SK-N-SH treated with all-trans-retinoic acid at 6 μM for 48 hours (cell line): ENCODE measurements at regions not wholly inside any gene's neighbourhood (a gene's known extent, or its start where the extent isn't known, plus 50 kb on each side); places are given as distances from the start of the nearest gene placed in this dataset.

Experiments used
- ATAC-seq: fragments of 200-7000 bp; cut with Tn5 transposase; 3 replicates; pipeline ENCODE4 v1.9.1; 2020; ENCODE audit warnings: mild to moderate bottlenecking, moderate library complexity
- ARNTL ChIP-seq: fragments of 450-650 bp; formaldehyde crosslinking; IDR thresholded peaks from 2 replicates; pipeline ENCODE4 v1.5.0; 2020; ENCODE audit warnings: low read depth, mild to moderate bottlenecking, moderate library complexity, borderline replicate concordance
- CREB5 ChIP-seq: fragments of 250-450 bp; sonication (Bioruptor Pico); IDR thresholded peaks from 2 replicates; pipeline ENCODE4 v1.5.1; 2020; ENCODE audit warnings: low read depth, mild to moderate bottlenecking, moderate library complexity
- CSDC2 ChIP-seq: fragments of 250-450 bp; sonication (Bioruptor Pico); IDR thresholded peaks from 2 replicates; pipeline ENCODE4 v1.5.0; 2020; ENCODE audit warnings: mild to moderate bottlenecking, moderate library complexity
- CSRNP3 ChIP-seq: fragments of 250-450 bp; sonication (Bioruptor Pico); IDR thresholded peaks from 2 replicates; pipeline ENCODE4 v1.5.1; 2021; ENCODE audit warnings: mild to moderate bottlenecking, moderate library complexity
- ESRRG ChIP-seq: fragments of 250-450 bp; sonication (Bioruptor Pico); IDR thresholded peaks from 2 replicates; pipeline ENCODE4 v1.6.1; 2021; ENCODE audit warnings: mild to moderate bottlenecking
- GLIS3 ChIP-seq: fragments of 250-450 bp; sonication (Bioruptor Pico); IDR thresholded peaks from 2 replicates; pipeline ENCODE4 v1.5.0; 2020; ENCODE audit warnings: mild to moderate bottlenecking, moderate library complexity
- ISL1 ChIP-seq: fragments of 250-450 bp; sonication (Bioruptor Pico); IDR thresholded peaks from 2 replicates; pipeline ENCODE4 v2.1.2; 2022; ENCODE audit warnings: mild to moderate bottlenecking, moderate library complexity
- OSR1 ChIP-seq: fragments of 250-450 bp; sonication (Bioruptor Pico); IDR thresholded peaks from 2 replicates; pipeline ENCODE4 v1.8.0; 2022; ENCODE audit warnings: moderate library complexity, mild to moderate bottlenecking, inconsistent platforms
- PATZ1 ChIP-seq: fragments of 250-450 bp; sonication (Bioruptor Pico); IDR thresholded peaks from 2 replicates; pipeline ENCODE4 v1.8.0; 2020; ENCODE audit warnings: mild to moderate bottlenecking, moderate library complexity, borderline replicate concordance
- POU6F1 ChIP-seq: fragments of 250-450 bp; sonication (Bioruptor Pico); IDR thresholded peaks from 2 replicates; pipeline ENCODE4 v1.8.0; 2021; ENCODE audit warnings: low read depth, mild to moderate bottlenecking, moderate library complexity, borderline replicate concordance
- PPARA ChIP-seq: fragments of 250-450 bp; sonication (Bioruptor Pico); IDR thresholded peaks from 2 replicates; pipeline ENCODE4 v1.5.0; 2020; ENCODE audit warnings: mild to moderate bottlenecking, borderline replicate concordance
- RARB ChIP-seq: fragments of 250-450 bp; sonication (Bioruptor Pico); IDR thresholded peaks from 2 replicates; pipeline ENCODE4 v1.8.0; 2021; ENCODE audit warnings: mild to moderate bottlenecking, moderate library complexity
- SNAI2 ChIP-seq: fragments of 250-450 bp; sonication (Bioruptor Pico); IDR thresholded peaks from 2 replicates; pipeline ENCODE4 v1.5.0; 2020; ENCODE audit warnings: mild to moderate bottlenecking, moderate library complexity
- TCF4 ChIP-seq: fragments of 250-450 bp; sonication (Bioruptor Pico); IDR thresholded peaks from 2 replicates; pipeline ENCODE4 v1.8.0; 2021; ENCODE audit warnings: mild to moderate bottlenecking, moderate library complexity, borderline replicate concordance
- TOX ChIP-seq: fragments of 250-450 bp; sonication (Bioruptor Pico); IDR thresholded peaks from 2 replicates; pipeline ENCODE4 v1.8.0; 2021; ENCODE audit warnings: mild to moderate bottlenecking, moderate library complexity, borderline replicate concordance
- TSHZ2 ChIP-seq: fragments of 250-450 bp; sonication (Bioruptor Pico); IDR thresholded peaks from 2 replicates; pipeline ENCODE4 v1.5.0; 2020; ENCODE audit warnings: mild to moderate bottlenecking, moderate library complexity
- ZC3H10 ChIP-seq: fragments of 250-450 bp; sonication (Bioruptor Pico); IDR thresholded peaks from 2 replicates; pipeline ENCODE4 v1.5.1; 2021; ENCODE audit warnings: mild to moderate bottlenecking, moderate library complexity
- ZFP3 ChIP-seq: fragments of 250-450 bp; sonication (Bioruptor Pico); IDR thresholded peaks from 2 replicates; pipeline ENCODE4 v1.5.0; 2020; ENCODE audit warnings: mild to moderate bottlenecking, moderate library complexity
- ZFP30 ChIP-seq: fragments of 450-650 bp; formaldehyde crosslinking; IDR thresholded peaks from 2 replicates; pipeline ENCODE4 v1.5.0; 2022; ENCODE audit warnings: mild to moderate bottlenecking, moderate library complexity
- ZNF565 ChIP-seq: fragments of 450-650 bp; formaldehyde crosslinking; conservative IDR thresholded peaks from 2 replicates; pipeline ENCODE4 v1.5.0; 2020; ENCODE audit warnings: low read depth, mild to moderate bottlenecking, moderate library complexity
- ZNF70 ChIP-seq: fragments of 450-650 bp; formaldehyde crosslinking; IDR thresholded peaks from 2 replicates; pipeline ENCODE4 v1.5.0; 2020; ENCODE audit warnings: mild to moderate bottlenecking, moderate library complexity
- ZNF8 ChIP-seq: fragments of 450-650 bp; formaldehyde crosslinking; IDR thresholded peaks from 2 replicates; pipeline ENCODE4 v1.5.0; 2020; ENCODE audit warnings: mild to moderate bottlenecking, moderate library complexity

- TF ChIP-seq POU6F1 (no peak), ZFP3 (CRISPR knock-in tag) (no peak), SNAI2 (CRISPR knock-in tag) (no peak), ZNF8 (CRISPR knock-in tag) (no peak), CSDC2 (no peak), ZNF70 (no peak), RARB (CRISPR knock-in tag) (no peak), ARNTL (CRISPR knock-in tag) (no peak), PPARA (no peak), ZFP30 (no peak), CSRNP3 (CRISPR knock-in tag) (no peak), ZNF565 (CRISPR knock-in tag) (no peak), GLIS3 (no peak), TSHZ2 (CRISPR knock-in tag) (no peak), PATZ1 (no peak), ESRRG (CRISPR knock-in tag) (no peak), TCF4 (CRISPR knock-in tag) (no peak)
- no peak for ATAC-seq
Measured at GRCh38 chr3:145760036-145760435, 400.9 kb downstream of the PLOD2 start.

- no peak for ATAC-seq
- TF ChIP-seq PPARA (no peak), ZFP3 (CRISPR knock-in tag) (no peak), ISL1 (CRISPR knock-in tag) (no peak), ZC3H10 (no peak), ZNF70 (no peak), TSHZ2 (CRISPR knock-in tag) (no peak), TCF4 (CRISPR knock-in tag) (no peak), GLIS3 (no peak), ZNF565 (CRISPR knock-in tag) (no peak), CSDC2 (no peak), SNAI2 (CRISPR knock-in tag) (no peak), CREB5 (CRISPR knock-in tag) (no peak), OSR1 (CRISPR knock-in tag) (no peak), CSRNP3 (CRISPR knock-in tag) (no peak), ZNF8 (CRISPR knock-in tag) (no peak), TOX (CRISPR knock-in tag) (no peak)
Measured at GRCh38 chr3:145767909-145768308, 393.1 kb downstream of the PLOD2 start.
